ENCODE measurements at regions not wholly inside any gene's neighbourhood (a gene's known extent, or its start where the extent isn't known, plus 50 kb on each side); places are given as distances from the start of the nearest gene placed in this dataset.

DNA sequence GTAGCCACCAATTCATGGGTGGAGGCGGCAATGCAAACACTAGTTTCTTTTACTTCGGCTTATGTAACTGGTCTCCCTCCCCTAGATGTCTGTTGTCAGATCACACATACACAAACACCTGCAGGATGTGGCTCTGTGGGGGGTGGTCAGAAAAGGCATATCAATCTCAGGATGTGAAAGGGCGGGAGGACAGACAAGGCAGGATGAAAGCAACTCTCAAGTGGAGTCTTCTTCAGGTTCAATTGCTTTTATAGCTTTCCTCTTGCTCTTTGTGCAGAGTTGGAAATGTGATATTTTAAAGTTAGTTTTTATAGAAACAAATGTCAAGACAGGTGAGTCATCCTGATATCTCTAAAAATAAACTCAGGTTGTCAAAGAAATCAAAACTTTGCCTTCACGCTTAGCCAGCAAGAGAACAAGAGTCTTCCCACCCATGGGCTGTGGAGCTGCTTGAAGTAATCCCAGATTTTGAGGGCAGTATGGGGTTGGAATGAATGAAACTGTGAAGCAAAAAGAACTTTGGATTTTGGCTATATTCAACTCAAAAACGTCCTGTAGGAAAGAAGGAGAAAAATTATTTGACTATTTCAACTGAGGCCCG lies 423.4 kb downstream of the GUCY1A2 start:
- TF ChIP-seq, protein P1, sequence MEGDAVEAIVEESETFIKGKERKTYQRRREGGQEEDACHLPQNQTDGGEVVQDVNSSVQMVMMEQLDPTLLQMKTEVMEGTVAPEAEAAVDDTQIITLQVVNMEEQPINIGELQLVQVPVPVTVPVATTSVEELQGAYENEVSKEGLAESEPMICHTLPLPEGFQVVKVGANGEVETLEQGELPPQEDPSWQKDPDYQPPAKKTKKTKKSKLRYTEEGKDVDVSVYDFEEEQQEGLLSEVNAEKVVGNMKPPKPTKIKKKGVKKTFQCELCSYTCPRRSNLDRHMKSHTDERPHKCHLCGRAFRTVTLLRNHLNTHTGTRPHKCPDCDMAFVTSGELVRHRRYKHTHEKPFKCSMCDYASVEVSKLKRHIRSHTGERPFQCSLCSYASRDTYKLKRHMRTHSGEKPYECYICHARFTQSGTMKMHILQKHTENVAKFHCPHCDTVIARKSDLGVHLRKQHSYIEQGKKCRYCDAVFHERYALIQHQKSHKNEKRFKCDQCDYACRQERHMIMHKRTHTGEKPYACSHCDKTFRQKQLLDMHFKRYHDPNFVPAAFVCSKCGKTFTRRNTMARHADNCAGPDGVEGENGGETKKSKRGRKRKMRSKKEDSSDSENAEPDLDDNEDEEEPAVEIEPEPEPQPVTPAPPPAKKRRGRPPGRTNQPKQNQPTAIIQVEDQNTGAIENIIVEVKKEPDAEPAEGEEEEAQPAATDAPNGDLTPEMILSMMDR (IDR thresholded peaks at IDR 0.05; ENCODE audit: low read depth, low read length) = no peak
- DNase-seq (ENCODE audit: extremely low read depth, low read depth) = no peak

GRCh38 chr11:106601684-106602297 lies 416.5 kb downstream of the GUCY1A2 start:
- TF ChIP-seq, protein P1 (IDR thresholded peaks at IDR 0.05; ENCODE audit: low read depth, low read length) = no peak
- no peak for DNase-seq (ENCODE audit: extremely low read depth, low read depth)

GRCh38 chr11:106608677-106609076 lies 409.6 kb downstream of the GUCY1A2 start:
- no peak for DNase-seq (ENCODE audit: extremely low read depth, low read depth)
- TF ChIP-seq, protein P1 (IDR thresholded peaks at IDR 0.05; ENCODE audit: low read depth, low read length) = no peak

GRCh38 chr11:106614262-106614661 lies 404.0 kb downstream of the GUCY1A2 start:
- TF ChIP-seq, protein P1 (IDR thresholded peaks at IDR 0.05; ENCODE audit: low read depth, low read length) = no peak
- no peak for DNase-seq (ENCODE audit: extremely low read depth, low read depth)

DNA sequence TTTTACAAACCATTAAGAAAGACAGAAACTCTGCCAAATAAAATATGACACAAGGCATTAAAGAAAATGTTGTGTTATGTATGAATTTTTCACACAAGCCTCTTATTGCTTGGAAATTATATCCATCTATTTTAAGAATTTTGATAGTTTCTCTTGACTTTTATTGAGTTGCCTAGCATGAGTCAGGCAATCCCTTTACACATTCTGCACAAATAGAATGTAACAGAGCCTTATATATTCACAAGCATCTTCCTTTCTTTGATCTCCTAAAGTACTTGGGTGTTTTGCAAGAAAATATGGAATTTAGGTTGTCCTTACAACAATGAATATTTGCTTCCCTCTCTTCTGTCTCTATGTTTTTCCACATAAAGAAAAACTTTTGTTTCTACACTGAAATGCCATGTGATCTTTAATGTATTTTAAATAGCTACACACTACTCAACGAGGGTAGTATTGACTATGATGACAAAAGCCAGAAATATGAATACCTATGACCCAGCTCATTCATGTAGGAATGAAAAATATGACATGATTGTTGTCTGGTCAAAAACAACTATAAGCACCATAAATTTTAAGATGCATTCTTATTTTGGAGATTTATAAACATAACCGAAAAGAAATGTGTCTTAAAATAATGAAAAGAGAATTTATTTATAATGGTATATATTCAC lies 398.8 kb downstream of the GUCY1A2 start:
- DNase-seq (ENCODE audit: extremely low read depth, low read depth) = no peak
- TF ChIP-seq, protein P1 (IDR thresholded peaks at IDR 0.05; ENCODE audit: low read depth, low read length) = no peak

DNA sequence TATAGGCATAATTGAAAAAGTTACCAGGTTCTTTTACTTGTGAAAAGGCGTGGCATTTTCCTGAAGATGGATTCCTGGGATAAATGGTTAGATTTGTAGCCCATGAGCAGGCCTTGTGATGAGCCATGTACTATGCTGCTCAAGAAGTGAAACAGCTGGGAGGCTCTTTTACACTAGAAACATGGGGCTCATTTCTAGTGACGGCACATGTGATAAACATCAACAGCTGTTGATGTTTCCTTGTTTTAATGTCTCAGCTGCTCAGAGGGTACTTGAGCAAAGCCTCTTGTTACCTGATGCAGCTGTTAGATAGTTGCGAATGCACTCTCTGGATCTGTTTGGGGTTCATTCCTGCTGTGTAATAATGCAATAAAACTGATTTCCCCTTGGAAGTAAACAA lies 396.8 kb downstream of the GUCY1A2 start:
- DNase-seq (ENCODE audit: extremely low read depth, low read depth) = no peak
- TF ChIP-seq, protein P1 (IDR thresholded peaks at IDR 0.05; ENCODE audit: low read depth, low read length) = no peak
